Upper lobe of right lung (tissue), 1 donor: ENCODE measurements at regions not wholly inside any gene's neighbourhood (a gene's known extent, or its start where the extent isn't known, plus 50 kb on each side); places are given as distances from the start of the nearest gene placed in this dataset.

ENCODE experiments used
- ATAC-seq: fragments of 200-7000 bp; cut with Tn5 transposase; one replicate; pipeline ENCODE4 v1.9.1; 2020; ENCODE audit warnings: mild to moderate bottlenecking, moderate library complexity
- DNase-seq: peaks from one replicate; pipeline ENCODE4 v3.0.0-alpha.2; 2020
- H3K27ac ChIP-seq: fragments of 200-600 bp; one replicate; pipeline ENCODE4 v1.8.0; 2022
- H3K27me3 ChIP-seq: fragments of 200-600 bp; one replicate; pipeline ENCODE4 v1.8.0; 2022; ENCODE audit warnings: mild to moderate bottlenecking
- H3K36me3 ChIP-seq: fragments of 200-600 bp; one replicate; pipeline ENCODE4 v1.8.0; 2022
- H3K4me1 ChIP-seq: fragments of 200-600 bp; one replicate; pipeline ENCODE4 v1.8.0; 2022
- H3K4me3 ChIP-seq: fragments of 200-600 bp; one replicate; pipeline ENCODE4 v1.8.0; 2022; ENCODE audit warnings: mild to moderate bottlenecking
- H3K9me3 ChIP-seq: fragments of 200-600 bp; one replicate; pipeline ENCODE4 v1.8.0; 2022
- CTCF ChIP-seq: fragments of 200-600 bp; IDR thresholded peaks from one replicate; pipeline ENCODE4 v1.8.0; 2022; ENCODE audit warnings: antibody characterized with exemption
- intact Hi-C: fragments of 100-400 bp; cut with DNase I; formaldehyde crosslinking; loops from one replicate; pipeline ENCODE4 v1.11.0; 2022
- donor health status: DM: no; HTN: yes; CAD: no; lungs with severe emphysema.

GRCh38 chr12:76240281-76240680, 107.9 kb downstream of the BBS10 start:
- no peak for ATAC-seq

GRCh38 chr12:76238688-76239087, 109.5 kb downstream of the BBS10 start:
- Histone ChIP-seq H3K27me3 (no peaks in the 10 kb centered on the region), H3K4me3 (no peak overlapping the region), H3K4me1 (no peaks in the 10 kb centered on the region), H3K9me3 (no peaks in the 10 kb centered on the region), H3K36me3 (no peaks in the 10 kb centered on the region), H3K27ac (no peak overlapping the region)
- DNase-seq (no peak), ATAC-seq (no peak)
- TF ChIP-seq CTCF = no peak
- intact Hi-C loops = no loop called here

More at GRCh38 chr12:76240281-76240680, 107.9 kb downstream of the BBS10 start:
- intact Hi-C loops = no loop called here
- Histone ChIP-seq H3K4me3 (no peak overlapping the region), H3K36me3 (no peaks in the 10 kb centered on the region), H3K9me3 (no peaks in the 10 kb centered on the region), H3K27me3 (no peaks in the 10 kb centered on the region), H3K27ac (no peak overlapping the region), H3K4me1 (no peaks in the 10 kb centered on the region)
- DNase-seq = no peak
- no peak for TF ChIP-seq CTCF

- no peak overlapping the region for H3K4me3 ChIP-seq
- no peak overlapping the region for H3K27ac ChIP-seq
- no peaks in the 10 kb centered on the region for H3K27me3 ChIP-seq
- TF ChIP-seq CTCF = no peak
- H3K36me3 ChIP-seq = no peaks in the 10 kb centered on the region
- H3K9me3 ChIP-seq = no peaks in the 10 kb centered on the region
- H3K4me1 ChIP-seq = no peaks in the 10 kb centered on the region
- intact Hi-C loops = no loop called here
- DNase-seq (no peak), ATAC-seq (no peak)
These were observed 111.0 kb downstream of the BBS10 start for GRCh38 chr12:76237086-76237701.

GRCh38 chr12:76236640-76237039, 111.6 kb downstream of the BBS10 start:
- Histone ChIP-seq H3K4me1 (no peaks in the 10 kb centered on the region), H3K36me3 (no peaks in the 10 kb centered on the region), H3K27me3 (no peaks in the 10 kb centered on the region), H3K4me3 (no peak overlapping the region), H3K9me3 (no peaks in the 10 kb centered on the region), H3K27ac (no peak overlapping the region)
- TF ChIP-seq CTCF = no peak
- intact Hi-C loops = no loop called here
- DNase-seq (no peak), ATAC-seq (no peak)

- ATAC-seq = no peak
- Histone ChIP-seq H3K9me3 (no peaks in the 10 kb centered on the region), H3K27ac (no peak overlapping the region), H3K4me1 (no peaks in the 10 kb centered on the region), H3K4me3 (no peak overlapping the region), H3K36me3 (no peaks in the 10 kb centered on the region), H3K27me3 (no peaks in the 10 kb centered on the region)
- no peak for TF ChIP-seq CTCF
- intact Hi-C loops = no loop called here
- no peak for DNase-seq
These were observed 113.5 kb downstream of the BBS10 start for GRCh38 chr12:76234741-76235140.

- Histone ChIP-seq H3K36me3 (no peaks in the 10 kb centered on the region), H3K27me3 (no peaks in the 10 kb centered on the region), H3K4me1 (no peaks in the 10 kb centered on the region), H3K4me3 (no peak overlapping the region), H3K9me3 (no peaks in the 10 kb centered on the region), H3K27ac (no peak overlapping the region)
- TF ChIP-seq CTCF = no peak
- no peak for DNase-seq
- ATAC-seq = no peak
- intact Hi-C loops = no loop called here
These were observed 116.2 kb downstream of the BBS10 start for GRCh38 chr12:76232013-76232412.
